Body of pancreas (tissue), 4 donors: ENCODE measurements at regions not wholly inside any gene's neighbourhood (a gene's known extent, or its start where the extent isn't known, plus 50 kb on each side); places are given as distances from the start of the nearest gene placed in this dataset.

ENCODE experiments used
- POLR2A ChIP-seq, 3 donors: fragments of 450-650 bp; IDR thresholded peaks; one replicate each; pipeline ENCODE4 v1.6.1; 2016; ENCODE audit warnings: antibody characterized with exemption in 3 of 3, mild to moderate bottlenecking in 2 of 3
- TF ChIP-seq, protein P1 (sequence below), 7 experiments: fragments of 450-650 bp in 4 of 7; fragments of 200-600 bp in 3 of 7; sonication (generic) in 3 of 7; IDR thresholded peaks; one replicate each; pipeline ENCODE4 v1.5.1; 2016 to 2019; ENCODE audit warnings: antibody characterized with exemption in 7 of 7

DNA sequence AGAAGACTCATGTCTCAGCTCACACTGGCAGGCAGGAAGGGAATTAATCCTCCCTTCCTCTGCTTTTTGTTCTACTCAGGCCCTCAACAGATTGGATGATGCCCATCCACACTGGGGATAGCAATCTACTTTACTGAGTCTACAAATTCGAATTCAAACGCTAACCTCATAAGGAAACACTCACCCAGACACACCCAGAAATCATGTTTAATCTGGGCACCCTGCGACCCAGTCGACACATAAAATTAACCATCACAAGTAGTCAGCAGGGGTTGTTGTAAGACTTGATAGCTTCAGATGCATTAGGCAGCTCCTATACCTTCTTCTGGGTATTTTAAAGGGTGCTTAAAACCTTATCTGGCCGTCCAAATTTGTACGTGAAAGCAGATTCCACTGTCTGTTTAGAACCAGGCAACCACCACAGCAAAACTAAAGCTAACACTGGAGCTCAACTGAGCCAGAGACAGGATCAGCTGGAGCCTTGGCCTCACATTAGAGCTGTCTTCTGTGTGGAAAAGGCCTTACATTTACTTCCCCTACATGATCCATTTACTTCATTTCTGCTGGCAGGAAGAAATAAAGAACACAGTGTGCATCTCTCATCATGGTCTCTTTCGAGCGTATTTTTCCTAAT is 407.3 kb upstream of the PPP2R3A start:
- TF ChIP-seq, protein P1, sequence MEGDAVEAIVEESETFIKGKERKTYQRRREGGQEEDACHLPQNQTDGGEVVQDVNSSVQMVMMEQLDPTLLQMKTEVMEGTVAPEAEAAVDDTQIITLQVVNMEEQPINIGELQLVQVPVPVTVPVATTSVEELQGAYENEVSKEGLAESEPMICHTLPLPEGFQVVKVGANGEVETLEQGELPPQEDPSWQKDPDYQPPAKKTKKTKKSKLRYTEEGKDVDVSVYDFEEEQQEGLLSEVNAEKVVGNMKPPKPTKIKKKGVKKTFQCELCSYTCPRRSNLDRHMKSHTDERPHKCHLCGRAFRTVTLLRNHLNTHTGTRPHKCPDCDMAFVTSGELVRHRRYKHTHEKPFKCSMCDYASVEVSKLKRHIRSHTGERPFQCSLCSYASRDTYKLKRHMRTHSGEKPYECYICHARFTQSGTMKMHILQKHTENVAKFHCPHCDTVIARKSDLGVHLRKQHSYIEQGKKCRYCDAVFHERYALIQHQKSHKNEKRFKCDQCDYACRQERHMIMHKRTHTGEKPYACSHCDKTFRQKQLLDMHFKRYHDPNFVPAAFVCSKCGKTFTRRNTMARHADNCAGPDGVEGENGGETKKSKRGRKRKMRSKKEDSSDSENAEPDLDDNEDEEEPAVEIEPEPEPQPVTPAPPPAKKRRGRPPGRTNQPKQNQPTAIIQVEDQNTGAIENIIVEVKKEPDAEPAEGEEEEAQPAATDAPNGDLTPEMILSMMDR (IDR thresholded peaks at IDR 0.05), result no peak
- TF ChIP-seq POLR2A (IDR thresholded peaks at IDR 0.05), result no peak
